ENCODE measurements at regions not wholly inside any gene's neighbourhood (a gene's known extent, or its start where the extent isn't known, plus 50 kb on each side); places are given as distances from the start of the nearest gene placed in this dataset.

DNA sequence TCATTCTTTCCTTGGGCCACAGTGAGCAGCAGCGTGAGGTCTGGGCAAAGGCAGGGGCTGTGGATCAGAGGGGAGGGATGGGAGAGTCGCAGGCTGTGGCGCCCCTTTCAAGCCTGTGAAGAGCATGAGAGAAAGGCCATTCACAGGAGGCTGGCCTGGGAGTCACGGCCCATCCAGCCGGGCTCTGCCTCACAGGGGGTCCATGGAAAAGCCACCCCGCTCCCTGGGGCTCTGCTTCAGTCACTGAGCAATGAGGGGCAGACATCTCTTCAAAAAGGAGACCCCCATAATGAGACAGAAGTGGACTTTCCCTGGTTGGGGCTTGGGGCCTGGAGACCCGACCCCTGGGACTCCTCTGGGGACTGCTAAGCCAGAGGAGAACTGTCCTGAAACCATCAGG lies 117.0 kb upstream of the GSC start:
- TF ChIP-seq POLR2AphosphoS2 (IDR thresholded peaks at IDR 0.05; ENCODE audit: low read depth, low read length) (no peak), POLR2AphosphoS5 (IDR thresholded peaks at IDR 0.05; ENCODE audit: low read length) (no peak), CEBPB (IDR thresholded peaks at IDR 0.05; ENCODE audit: borderline replicate concordance in 1 of 2, low read depth in 2 of 2, low read length in 2 of 2) (no peak), HDAC6 (IDR thresholded peaks at IDR 0.05; ENCODE audit: unreplicated experiment) (no peak), ATF7 (IDR thresholded peaks at IDR 0.05; ENCODE audit: low read depth) (no peak), SP1 (IDR thresholded peaks at IDR 0.05; ENCODE audit: low read depth, low read length) (no peak), TAF1 (IDR thresholded peaks at IDR 0.05; ENCODE audit: borderline replicate concordance, low read depth, low read length) (no peak)
- TF ChIP-seq, protein P1, sequence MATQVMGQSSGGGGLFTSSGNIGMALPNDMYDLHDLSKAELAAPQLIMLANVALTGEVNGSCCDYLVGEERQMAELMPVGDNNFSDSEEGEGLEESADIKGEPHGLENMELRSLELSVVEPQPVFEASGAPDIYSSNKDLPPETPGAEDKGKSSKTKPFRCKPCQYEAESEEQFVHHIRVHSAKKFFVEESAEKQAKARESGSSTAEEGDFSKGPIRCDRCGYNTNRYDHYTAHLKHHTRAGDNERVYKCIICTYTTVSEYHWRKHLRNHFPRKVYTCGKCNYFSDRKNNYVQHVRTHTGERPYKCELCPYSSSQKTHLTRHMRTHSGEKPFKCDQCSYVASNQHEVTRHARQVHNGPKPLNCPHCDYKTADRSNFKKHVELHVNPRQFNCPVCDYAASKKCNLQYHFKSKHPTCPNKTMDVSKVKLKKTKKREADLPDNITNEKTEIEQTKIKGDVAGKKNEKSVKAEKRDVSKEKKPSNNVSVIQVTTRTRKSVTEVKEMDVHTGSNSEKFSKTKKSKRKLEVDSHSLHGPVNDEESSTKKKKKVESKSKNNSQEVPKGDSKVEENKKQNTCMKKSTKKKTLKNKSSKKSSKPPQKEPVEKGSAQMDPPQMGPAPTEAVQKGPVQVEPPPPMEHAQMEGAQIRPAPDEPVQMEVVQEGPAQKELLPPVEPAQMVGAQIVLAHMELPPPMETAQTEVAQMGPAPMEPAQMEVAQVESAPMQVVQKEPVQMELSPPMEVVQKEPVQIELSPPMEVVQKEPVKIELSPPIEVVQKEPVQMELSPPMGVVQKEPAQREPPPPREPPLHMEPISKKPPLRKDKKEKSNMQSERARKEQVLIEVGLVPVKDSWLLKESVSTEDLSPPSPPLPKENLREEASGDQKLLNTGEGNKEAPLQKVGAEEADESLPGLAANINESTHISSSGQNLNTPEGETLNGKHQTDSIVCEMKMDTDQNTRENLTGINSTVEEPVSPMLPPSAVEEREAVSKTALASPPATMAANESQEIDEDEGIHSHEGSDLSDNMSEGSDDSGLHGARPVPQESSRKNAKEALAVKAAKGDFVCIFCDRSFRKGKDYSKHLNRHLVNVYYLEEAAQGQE (IDR thresholded peaks at IDR 0.05; ENCODE audit: low read depth, low read length) = no peak
- TF ChIP-seq, protein P2, sequence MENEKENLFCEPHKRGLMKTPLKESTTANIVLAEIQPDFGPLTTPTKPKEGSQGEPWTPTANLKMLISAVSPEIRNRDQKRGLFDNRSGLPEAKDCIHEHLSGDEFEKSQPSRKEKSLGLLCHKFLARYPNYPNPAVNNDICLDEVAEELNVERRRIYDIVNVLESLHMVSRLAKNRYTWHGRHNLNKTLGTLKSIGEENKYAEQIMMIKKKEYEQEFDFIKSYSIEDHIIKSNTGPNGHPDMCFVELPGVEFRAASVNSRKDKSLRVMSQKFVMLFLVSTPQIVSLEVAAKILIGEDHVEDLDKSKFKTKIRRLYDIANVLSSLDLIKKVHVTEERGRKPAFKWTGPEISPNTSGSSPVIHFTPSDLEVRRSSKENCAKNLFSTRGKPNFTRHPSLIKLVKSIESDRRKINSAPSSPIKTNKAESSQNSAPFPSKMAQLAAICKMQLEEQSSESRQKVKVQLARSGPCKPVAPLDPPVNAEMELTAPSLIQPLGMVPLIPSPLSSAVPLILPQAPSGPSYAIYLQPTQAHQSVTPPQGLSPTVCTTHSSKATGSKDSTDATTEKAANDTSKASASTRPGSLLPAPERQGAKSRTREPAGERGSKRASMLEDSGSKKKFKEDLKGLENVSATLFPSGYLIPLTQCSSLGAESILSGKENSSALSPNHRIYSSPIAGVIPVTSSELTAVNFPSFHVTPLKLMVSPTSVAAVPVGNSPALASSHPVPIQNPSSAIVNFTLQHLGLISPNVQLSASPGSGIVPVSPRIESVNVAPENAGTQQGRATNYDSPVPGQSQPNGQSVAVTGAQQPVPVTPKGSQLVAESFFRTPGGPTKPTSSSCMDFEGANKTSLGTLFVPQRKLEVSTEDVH (IDR thresholded peaks at IDR 0.05; ENCODE audit: low read depth, partially characterized antibody) = no peak
- TF ChIP-seq, protein P3, sequence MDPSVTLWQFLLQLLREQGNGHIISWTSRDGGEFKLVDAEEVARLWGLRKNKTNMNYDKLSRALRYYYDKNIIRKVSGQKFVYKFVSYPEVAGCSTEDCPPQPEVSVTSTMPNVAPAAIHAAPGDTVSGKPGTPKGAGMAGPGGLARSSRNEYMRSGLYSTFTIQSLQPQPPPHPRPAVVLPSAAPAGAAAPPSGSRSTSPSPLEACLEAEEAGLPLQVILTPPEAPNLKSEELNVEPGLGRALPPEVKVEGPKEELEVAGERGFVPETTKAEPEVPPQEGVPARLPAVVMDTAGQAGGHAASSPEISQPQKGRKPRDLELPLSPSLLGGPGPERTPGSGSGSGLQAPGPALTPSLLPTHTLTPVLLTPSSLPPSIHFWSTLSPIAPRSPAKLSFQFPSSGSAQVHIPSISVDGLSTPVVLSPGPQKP (IDR thresholded peaks at IDR 0.05; ENCODE audit: low read depth, low read length) = no peak
- TF ChIP-seq, protein P4, sequence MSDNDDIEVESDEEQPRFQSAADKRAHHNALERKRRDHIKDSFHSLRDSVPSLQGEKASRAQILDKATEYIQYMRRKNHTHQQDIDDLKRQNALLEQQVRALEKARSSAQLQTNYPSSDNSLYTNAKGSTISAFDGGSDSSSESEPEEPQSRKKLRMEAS (IDR thresholded peaks at IDR 0.05; ENCODE audit: low read depth, low read length) = no peak

Data from GM12878 (cell line).